IMR-90 (cell line): ENCODE measurements at regions not wholly inside any gene's neighbourhood (a gene's known extent, or its start where the extent isn't known, plus 50 kb on each side); places are given as distances from the start of the nearest gene placed in this dataset.

ENCODE experiments used
- ATAC-seq: fragments of 200-7000 bp; cut with Tn5 transposase; 2 replicates; pipeline ENCODE4 v1.9.1; 2020; ENCODE audit warnings: low read depth, mild to moderate bottlenecking, moderate library complexity
- BruUV-seq: library from RNA; stranded (reverse); fragments of 400-500 nt; replicated peaks from 2 replicates; lab custom pipeline; 2021; lab: Mats Ljungman, UMichigan
- CTCF ChIA-PET: fragments of 300-600 bp; formaldehyde crosslinking; extraction: SDS; loops from one replicate; lab custom pipeline; 2021; ENCODE audit warnings: antibody characterized with exemption; lab: Yijun Ruan, JAX
- POLR2A ChIA-PET: fragments of 300-600 bp; sonication (Branson Sonifier 250); formaldehyde crosslinking; loops from one replicate; lab custom pipeline; 2022; ENCODE audit warnings: antibody characterized with exemption; ENCODE audit not compliant: unreplicated experiment; lab: Charles Lee
- DNase-seq: peaks from one replicate; pipeline ENCODE4 v3.0.0; 2013
- H2AFZ ChIP-seq: replicated peaks from 2 replicates; pipeline ENCODE3; 2013; ENCODE audit warnings: low read length, mild to moderate bottlenecking; ENCODE audit not compliant: poor library complexity
- H2AK5ac ChIP-seq: 2 replicates; pipeline ENCODE4 v1.6.1; 2013; ENCODE audit warnings: low read depth, low read length, inconsistent platforms
- H2AK9ac ChIP-seq: replicated peaks from 2 replicates; pipeline ENCODE3; 2013; ENCODE audit warnings: mild to moderate bottlenecking, low read depth, low read length, moderate library complexity; ENCODE audit not compliant: poor library complexity
- H2BK120ac ChIP-seq: 2 replicates; pipeline ENCODE4 v1.6.1; 2013; ENCODE audit warnings: low read depth, low read length, inconsistent platforms
- H2BK15ac ChIP-seq: 3 replicates; pipeline ENCODE4 v1.6.1; 2013; ENCODE audit warnings: low read depth, low read length, inconsistent platforms
- H2BK20ac ChIP-seq: 2 replicates; pipeline ENCODE4 v1.6.1; 2013; ENCODE audit warnings: low read depth, mild to moderate bottlenecking, inconsistent platforms, low read length, moderate library complexity
- H2BK5ac ChIP-seq: 2 replicates; pipeline ENCODE4 v1.6.1; 2013; ENCODE audit warnings: mild to moderate bottlenecking, low read depth, low read length, inconsistent platforms; ENCODE audit not compliant: poor library complexity, severe bottlenecking
- H3K14ac ChIP-seq: replicated peaks from 2 replicates; pipeline ENCODE4 v1.6.1; 2013; ENCODE audit warnings: low read depth, low read length, inconsistent platforms
- H3K18ac ChIP-seq: 2 replicates; pipeline ENCODE4 v1.6.1; 2013; ENCODE audit warnings: low read depth, low read length, control low read depth
- H3K23ac ChIP-seq: 2 replicates; pipeline ENCODE4 v1.6.1; 2013; ENCODE audit warnings: low read depth, low read length, inconsistent platforms
- H3K27ac ChIP-seq: 2 replicates; pipeline ENCODE4 v1.5.1; 2013; ENCODE audit warnings: mild to moderate bottlenecking, control low read depth, low read length; ENCODE audit not compliant: insufficient read depth
- H3K27me3 ChIP-seq: 2 replicates; pipeline ENCODE4 v1.6.1; 2013; ENCODE audit warnings: low read length; ENCODE audit not compliant: control insufficient read depth, insufficient read depth
- H3K36me3 ChIP-seq: 2 replicates; pipeline ENCODE4 v1.6.1; 2013; ENCODE audit warnings: low read length, mixed read lengths; ENCODE audit not compliant: control insufficient read depth, insufficient read depth
- H3K4ac ChIP-seq: 2 replicates; pipeline ENCODE4 v1.6.1; 2013; ENCODE audit warnings: low read depth, low read length, inconsistent platforms
- H3K4me1 ChIP-seq: 2 replicates; pipeline ENCODE4 v1.6.1; 2013; ENCODE audit warnings: low read length, mixed read lengths; ENCODE audit not compliant: control insufficient read depth, insufficient read depth
- H3K4me2 ChIP-seq: 2 replicates; pipeline ENCODE4 v1.6.1; 2013; ENCODE audit warnings: low read depth, mild to moderate bottlenecking, control low read depth, low read length, moderate library complexity
- H3K4me3 ChIP-seq: 2 replicates; pipeline ENCODE4 v1.5.1; 2013; ENCODE audit warnings: low read depth, mild to moderate bottlenecking, control low read depth, low read length, moderate library complexity; ENCODE audit not compliant: insufficient read depth
- H3K56ac ChIP-seq: 2 replicates; pipeline ENCODE4 v1.6.1; 2013; ENCODE audit warnings: low read length, inconsistent platforms; ENCODE audit not compliant: insufficient read depth; ENCODE audit errors: extremely low read depth
- H3K79me1 ChIP-seq, 2 experiments: 2 replicates each; pipeline ENCODE4 v1.6.1; 2013; ENCODE audit warnings: low read length in 2 of 2, inconsistent platforms in 1 of 2, low read depth in 1 of 2
- H3K9ac ChIP-seq: 2 replicates; pipeline ENCODE4 v1.6.1; 2013; ENCODE audit warnings: low read depth, low read length, control low read depth
- H3K9me1 ChIP-seq: 2 replicates; pipeline ENCODE4 v1.6.1; 2013; ENCODE audit warnings: low read length, inconsistent platforms; ENCODE audit not compliant: insufficient read depth
- H3K9me3 ChIP-seq: 2 replicates; pipeline ENCODE4 v1.6.1; 2013; ENCODE audit warnings: low read length; ENCODE audit not compliant: control insufficient read depth, insufficient read depth
- H4K20me1 ChIP-seq: 2 replicates; pipeline ENCODE4 v1.6.1; 2013; ENCODE audit warnings: low read length, inconsistent platforms; ENCODE audit not compliant: insufficient read depth
- H4K5ac ChIP-seq: 2 replicates; pipeline ENCODE4 v1.6.1; 2013; ENCODE audit warnings: mild to moderate bottlenecking, low read depth, low read length, control low read depth
- H4K8ac ChIP-seq, 2 experiments: 2 replicates each; pipeline ENCODE4 v1.6.1; 2013; ENCODE audit warnings: low read depth in 2 of 2, low read length in 2 of 2, control low read depth in 1 of 2, inconsistent platforms in 1 of 2
- H4K91ac ChIP-seq: 2 replicates; pipeline ENCODE4 v1.6.1; 2013; ENCODE audit warnings: low read depth, low read length, inconsistent platforms; ENCODE audit not compliant: insufficient read depth
- BHLHE40 ChIP-seq: fragments of 150-350 bp; IDR thresholded peaks from 2 replicates; pipeline ENCODE4 v1.6.1; 2016; ENCODE audit warnings: mild to moderate bottlenecking, low read depth, low read length
- CEBPB ChIP-seq: IDR thresholded peaks from 2 replicates; pipeline ENCODE4 v1.6.1; 2012; ENCODE audit warnings: low read depth, low read length, improper control_type of control experiment
- CHD1 ChIP-seq: IDR thresholded peaks from 2 replicates; pipeline ENCODE4 v1.6.1; 2012; ENCODE audit warnings: low read depth, low read length, improper control_type of control experiment
- FOS ChIP-seq: fragments of 150-350 bp; IDR thresholded peaks from 2 replicates; pipeline ENCODE4 v1.6.1; 2016; ENCODE audit warnings: low read depth, low read length
- MAFK ChIP-seq: IDR thresholded peaks from 2 replicates; pipeline ENCODE4 v1.6.1; 2012; ENCODE audit warnings: low read depth, low read length, improper control_type of control experiment
- MAZ ChIP-seq: IDR thresholded peaks from 2 replicates; pipeline ENCODE4 v1.6.1; 2012; ENCODE audit warnings: low read depth, mild to moderate bottlenecking, low read length, improper control_type of control experiment, moderate library complexity, borderline replicate concordance
- MXI1 ChIP-seq: IDR thresholded peaks from 2 replicates; pipeline ENCODE4 v1.6.1; 2012; ENCODE audit warnings: low read depth, mild to moderate bottlenecking, low read length, moderate library complexity, borderline replicate concordance
- NFE2L2 ChIP-seq: fragments of 150-350 bp; IDR thresholded peaks from 2 replicates; pipeline ENCODE4 v1.6.1; 2016; ENCODE audit warnings: low read depth, mild to moderate bottlenecking, low read length
- POLR2A ChIP-seq: IDR thresholded peaks from 2 replicates; pipeline ENCODE4 v1.6.1; 2012; ENCODE audit warnings: mild to moderate bottlenecking, low read depth, low read length
- RAD21 ChIP-seq: IDR thresholded peaks from 2 replicates; pipeline ENCODE4 v1.6.1; 2012; ENCODE audit warnings: low read length, improper control_type of control experiment
- RCOR1 ChIP-seq: IDR thresholded peaks from 2 replicates; pipeline ENCODE4 v1.6.1; 2012; ENCODE audit warnings: mild to moderate bottlenecking, low read length, improper control_type of control experiment; ENCODE audit not compliant: insufficient replicate concordance
- RFX5 ChIP-seq: IDR thresholded peaks from 2 replicates; pipeline ENCODE4 v1.8.0; 2012; ENCODE audit warnings: low read depth, mild to moderate bottlenecking, low read length, moderate library complexity
- SMC3 ChIP-seq: fragments of 150-350 bp; IDR thresholded peaks from 2 replicates; pipeline ENCODE4 v1.6.1; 2016; ENCODE audit warnings: low read depth, mild to moderate bottlenecking, antibody characterized with exemption, low read length, moderate library complexity
- USF2 ChIP-seq: fragments of 150-350 bp; IDR thresholded peaks from 2 replicates; pipeline ENCODE4 v1.6.1; 2017; ENCODE audit warnings: mild to moderate bottlenecking, antibody characterized with exemption, low read length, low read depth
- WGBS, 2 experiments: methylation state at CpG; one replicate each; pipeline versions ENCODE4 v1.1.5 to v1.1.7; 2013; ENCODE audit warnings: missing lambda C conversion rate in 2 of 2; ENCODE audit not compliant: insufficient read length in 1 of 2; ENCODE audit errors: extremely low coverage in 2 of 2; 5-methylcytosine and 5-hydroxymethylcytosine counted together
- dilution Hi-C: fragments of 300-500 bp; cut with HindIII; formaldehyde crosslinking; loops from one replicate; pipeline ENCODE4 v1.14.3; 2018; ENCODE audit warnings: low sequenced_read_pairs; ENCODE audit not compliant: unreplicated experiment
- in situ Hi-C: fragments of 300-500 bp; cut with MboI; formaldehyde crosslinking; loops from 3 replicates; pipeline ENCODE4 v1.14.3; 2019; ENCODE audit warnings: low sequenced_read_pairs, inconsistent platforms, mixed read lengths
- intact Hi-C: fragments of 100-400 bp; cut with micrococcal nuclease; formaldehyde crosslinking; loops from 2 replicates; pipeline ENCODE4 v1.10.0; 2022
- TF ChIP-seq, protein P1 (sequence below): conservative IDR thresholded peaks from 2 replicates; pipeline ENCODE4 v1.5.1; 2012; ENCODE audit warnings: mild to moderate bottlenecking, low read depth, low read length, improper control_type of control experiment
- TF ChIP-seq, protein P2 (sequence below): fragments of 150-350 bp; IDR thresholded peaks from 2 replicates; pipeline ENCODE4 v1.6.1; 2016; ENCODE audit warnings: low read depth, mild to moderate bottlenecking, low read length, moderate library complexity, borderline replicate concordance

GRCh38 chr1:10935724-10936123 is 76.7 kb upstream of the TARDBP start:
- H3K4ac ChIP-seq = no peak overlapping the region
- in situ Hi-C loops = no loop called here
- CTCF ChIA-PET = no interaction called here

More at GRCh38 chr1:10935724-10936123, 76.7 kb upstream of the TARDBP start:
- Histone ChIP-seq H3K27me3 (peaks cover 19% of the 10 kb centered on the region), H2AK5ac (no peak overlapping the region), H4K20me1 (no peaks in the 10 kb centered on the region), H3K79me1 (no peaks in the 10 kb centered on the region), H3K4me1 (no peaks in the 10 kb centered on the region; the same call in 1 of the 2 replicates), H4K5ac (no peak overlapping the region), H2AK9ac (no peak overlapping the region), H3K23ac (no peak overlapping the region), H3K9me3 (no peaks in the 10 kb centered on the region), H2BK20ac (no peak overlapping the region), H3K18ac (no peak overlapping the region), H3K9me1 (no peaks in the 10 kb centered on the region), H3K4me2 (no peak overlapping the region), H4K8ac (no peak overlapping the region), H2AFZ (no peak overlapping the region), H3K14ac (no peak overlapping the region), H4K91ac (no peak overlapping the region), H3K36me3 (no peaks in the 10 kb centered on the region), H2BK15ac (no peak overlapping the region), H2BK5ac (no peak overlapping the region), H2BK120ac (no peak overlapping the region), H3K9ac (no peak overlapping the region), H3K56ac (no peak overlapping the region), H3K4me3 (no peak overlapping the region), H3K27ac (no peak overlapping the region)
- BruUV-seq = no TSS peak
- TF ChIP-seq RFX5 (no peak), CEBPB (no peak), CHD1 (no peak), FOS (no peak), NFE2L2 (no peak), RCOR1 (no peak), USF2 (no peak), MAZ (no peak), SMC3 (no peak), RAD21 (no peak), BHLHE40 (no peak), MAFK (no peak), POLR2A (no peak), MXI1 (no peak)
- TF ChIP-seq, protein P1, sequence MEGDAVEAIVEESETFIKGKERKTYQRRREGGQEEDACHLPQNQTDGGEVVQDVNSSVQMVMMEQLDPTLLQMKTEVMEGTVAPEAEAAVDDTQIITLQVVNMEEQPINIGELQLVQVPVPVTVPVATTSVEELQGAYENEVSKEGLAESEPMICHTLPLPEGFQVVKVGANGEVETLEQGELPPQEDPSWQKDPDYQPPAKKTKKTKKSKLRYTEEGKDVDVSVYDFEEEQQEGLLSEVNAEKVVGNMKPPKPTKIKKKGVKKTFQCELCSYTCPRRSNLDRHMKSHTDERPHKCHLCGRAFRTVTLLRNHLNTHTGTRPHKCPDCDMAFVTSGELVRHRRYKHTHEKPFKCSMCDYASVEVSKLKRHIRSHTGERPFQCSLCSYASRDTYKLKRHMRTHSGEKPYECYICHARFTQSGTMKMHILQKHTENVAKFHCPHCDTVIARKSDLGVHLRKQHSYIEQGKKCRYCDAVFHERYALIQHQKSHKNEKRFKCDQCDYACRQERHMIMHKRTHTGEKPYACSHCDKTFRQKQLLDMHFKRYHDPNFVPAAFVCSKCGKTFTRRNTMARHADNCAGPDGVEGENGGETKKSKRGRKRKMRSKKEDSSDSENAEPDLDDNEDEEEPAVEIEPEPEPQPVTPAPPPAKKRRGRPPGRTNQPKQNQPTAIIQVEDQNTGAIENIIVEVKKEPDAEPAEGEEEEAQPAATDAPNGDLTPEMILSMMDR = no peak
- TF ChIP-seq, protein P2, sequence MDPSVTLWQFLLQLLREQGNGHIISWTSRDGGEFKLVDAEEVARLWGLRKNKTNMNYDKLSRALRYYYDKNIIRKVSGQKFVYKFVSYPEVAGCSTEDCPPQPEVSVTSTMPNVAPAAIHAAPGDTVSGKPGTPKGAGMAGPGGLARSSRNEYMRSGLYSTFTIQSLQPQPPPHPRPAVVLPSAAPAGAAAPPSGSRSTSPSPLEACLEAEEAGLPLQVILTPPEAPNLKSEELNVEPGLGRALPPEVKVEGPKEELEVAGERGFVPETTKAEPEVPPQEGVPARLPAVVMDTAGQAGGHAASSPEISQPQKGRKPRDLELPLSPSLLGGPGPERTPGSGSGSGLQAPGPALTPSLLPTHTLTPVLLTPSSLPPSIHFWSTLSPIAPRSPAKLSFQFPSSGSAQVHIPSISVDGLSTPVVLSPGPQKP = no peak
- no peak for DNase-seq
- intact Hi-C loops (no loop called here), dilution Hi-C loops (no loop called here)
- ATAC-seq = no peak
- WGBS, 2 experiments = 80% methylated on average over 1 of the region's 7 CpGs; no CpG with 5 or more reads in 1 of the 2 experiments
- POLR2A ChIA-PET = no interaction called here
